ENCODE measurements at regions not wholly inside any gene's neighbourhood (a gene's known extent, or its start where the extent isn't known, plus 50 kb on each side); places are given as distances from the start of the nearest gene placed in this dataset.

GRCh38 chr15:60172143-60172542 lies 168.0 kb downstream of the FOXB1 start:
- no peak for TF ChIP-seq CTCF (IDR thresholded peaks at IDR 0.05; ENCODE audit: low read depth, low read length, missing input control)
- TF ChIP-seq MAX (IDR thresholded peaks at IDR 0.05): no peak
- TF ChIP-seq YY1 (IDR thresholded peaks at IDR 0.05): no peak
- no peak for TF ChIP-seq FOXA2 (IDR thresholded peaks at IDR 0.05)
- TF ChIP-seq RXRA (IDR thresholded peaks at IDR 0.05): no peak
- no peak for TF ChIP-seq RAD21 (IDR thresholded peaks at IDR 0.05)
- no peak for TF ChIP-seq SP1 (IDR thresholded peaks at IDR 0.05)
- no peak for TF ChIP-seq HNF4A (conservative IDR thresholded peaks at IDR 0.05)
- no peak for TF ChIP-seq ATF3 (IDR thresholded peaks at IDR 0.05)
- TF ChIP-seq REST (IDR thresholded peaks at IDR 0.05): no peak
- TF ChIP-seq HNF4G (IDR thresholded peaks at IDR 0.05): no peak
